Activated CD8-positive, alpha-beta T cell treated with anti-CD3 and anti-CD28 coated beads for 36 hours (primary cell): ENCODE measurements at regions not wholly inside any gene's neighbourhood (a gene's known extent, or its start where the extent isn't known, plus 50 kb on each side); places are given as distances from the start of the nearest gene placed in this dataset.

Experiments used
- ATAC-seq: fragments of 200-7000 bp; cut with Tn5 transposase; one replicate; pipeline ENCODE4 v1.10.0; 2021; ENCODE audit warnings: mild to moderate bottlenecking, moderate library complexity
- CTCF ChIA-PET: fragments of 350-600 bp; sonication (Branson Sonifier 250); formaldehyde crosslinking; loops from one replicate; lab custom pipeline; 2021; ENCODE audit warnings: antibody characterized with exemption; lab: Charles Lee
- POLR2A ChIA-PET: fragments of 350-600 bp; sonication (Branson Sonifier 250); formaldehyde crosslinking; loops from one replicate; lab custom pipeline; 2021; ENCODE audit warnings: antibody characterized with exemption; lab: Charles Lee
- DNase-seq: peaks from one replicate; pipeline ENCODE4 v3.0.0-alpha.2; 2020
- H3K27ac Mint-ChIP-seq: one replicate; pipeline ENCODE4 v1.8.0; 2021; ENCODE audit warnings: mild to moderate bottlenecking, mixed read lengths
- H3K27me3 Mint-ChIP-seq: one replicate; pipeline ENCODE4 v1.8.0; 2021; ENCODE audit warnings: mixed read lengths
- H3K36me3 Mint-ChIP-seq: one replicate; pipeline ENCODE4 v1.8.0; 2021; ENCODE audit warnings: low read depth, mixed read lengths
- H3K4me1 Mint-ChIP-seq: one replicate; pipeline ENCODE4 v1.8.0; 2021; ENCODE audit warnings: low read depth, mixed read lengths
- H3K4me3 Mint-ChIP-seq: one replicate; pipeline ENCODE4 v1.8.0; 2021; ENCODE audit warnings: mild to moderate bottlenecking, moderate library complexity, mixed read lengths
- H3K9me3 Mint-ChIP-seq: one replicate; pipeline ENCODE4 v1.8.0; 2021; ENCODE audit warnings: mixed read lengths
- intact Hi-C: fragments of 100-400 bp; cut with micrococcal nuclease; formaldehyde crosslinking; loops from one replicate; pipeline ENCODE4 v1.10.0; 2022
- TF ChIP-seq, protein P1 (sequence below): fragments of 200-600 bp; IDR thresholded peaks from one replicate; pipeline ENCODE4 v1.8.0; 2022; ENCODE audit warnings: antibody characterized with exemption, mild to moderate bottlenecking

DNA sequence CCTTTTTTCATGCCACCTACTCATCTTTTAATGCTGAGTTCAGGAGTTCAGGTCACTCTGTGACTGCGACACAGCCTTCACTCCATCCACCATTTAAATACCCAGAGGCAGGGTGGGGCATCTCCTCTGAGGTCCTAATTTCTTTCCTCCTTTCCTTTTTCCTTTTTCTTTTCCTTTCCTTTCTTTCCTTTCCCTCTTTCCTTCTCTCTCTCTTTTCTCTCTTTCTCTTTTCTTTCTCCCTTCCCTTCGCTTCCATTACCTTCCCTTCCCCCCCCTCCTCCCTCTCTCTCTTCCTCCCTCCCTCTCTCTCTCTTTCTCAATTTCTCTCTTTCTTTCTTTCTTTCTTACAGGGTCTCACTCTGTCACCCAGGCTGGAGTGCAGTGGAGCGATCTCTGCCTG, 145.9 kb upstream of the SVIL start:
- H3K36me3 Mint-ChIP-seq = no peaks in the 10 kb centered on the region
- intact Hi-C loops = no loop called here
- no peak for DNase-seq
- no peak for ATAC-seq
- H3K4me1 Mint-ChIP-seq = no peaks in the 10 kb centered on the region
- H3K27me3 Mint-ChIP-seq = peaks cover 7% of the 10 kb centered on the region
- TF ChIP-seq, protein P1, sequence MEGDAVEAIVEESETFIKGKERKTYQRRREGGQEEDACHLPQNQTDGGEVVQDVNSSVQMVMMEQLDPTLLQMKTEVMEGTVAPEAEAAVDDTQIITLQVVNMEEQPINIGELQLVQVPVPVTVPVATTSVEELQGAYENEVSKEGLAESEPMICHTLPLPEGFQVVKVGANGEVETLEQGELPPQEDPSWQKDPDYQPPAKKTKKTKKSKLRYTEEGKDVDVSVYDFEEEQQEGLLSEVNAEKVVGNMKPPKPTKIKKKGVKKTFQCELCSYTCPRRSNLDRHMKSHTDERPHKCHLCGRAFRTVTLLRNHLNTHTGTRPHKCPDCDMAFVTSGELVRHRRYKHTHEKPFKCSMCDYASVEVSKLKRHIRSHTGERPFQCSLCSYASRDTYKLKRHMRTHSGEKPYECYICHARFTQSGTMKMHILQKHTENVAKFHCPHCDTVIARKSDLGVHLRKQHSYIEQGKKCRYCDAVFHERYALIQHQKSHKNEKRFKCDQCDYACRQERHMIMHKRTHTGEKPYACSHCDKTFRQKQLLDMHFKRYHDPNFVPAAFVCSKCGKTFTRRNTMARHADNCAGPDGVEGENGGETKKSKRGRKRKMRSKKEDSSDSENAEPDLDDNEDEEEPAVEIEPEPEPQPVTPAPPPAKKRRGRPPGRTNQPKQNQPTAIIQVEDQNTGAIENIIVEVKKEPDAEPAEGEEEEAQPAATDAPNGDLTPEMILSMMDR = no peak
- ChIA-PET CTCF (no interaction called here), POLR2A (no interaction called here)
- H3K27ac Mint-ChIP-seq = no peak overlapping the region
- H3K4me3 Mint-ChIP-seq = no peak overlapping the region
- H3K9me3 Mint-ChIP-seq = no peaks in the 10 kb centered on the region

DNA sequence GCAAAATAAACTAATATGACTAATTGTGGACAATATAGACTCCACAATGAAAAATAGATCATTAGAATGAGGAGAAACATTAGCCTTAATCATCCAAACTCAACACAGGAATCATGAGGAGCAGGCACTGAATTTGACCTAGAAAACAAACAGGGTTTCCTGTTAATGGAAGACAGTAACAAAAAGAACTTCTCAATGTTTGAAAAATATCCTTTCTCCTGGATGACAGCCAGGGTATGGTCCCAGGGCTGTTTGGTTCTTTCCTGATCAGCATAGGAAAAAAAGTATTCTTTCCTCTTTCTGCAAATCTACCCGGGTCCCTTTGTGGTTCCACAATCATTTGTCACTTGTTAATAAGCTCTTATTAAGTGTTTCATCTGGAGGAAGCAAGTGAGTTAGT, 145.3 kb upstream of the SVIL start:
- DNase-seq (no peak), ATAC-seq (no peak)
- TF ChIP-seq, protein P1 = no peak
- Mint-ChIP-seq H3K4me3 (no peak overlapping the region), H3K27ac (no peak overlapping the region), H3K36me3 (no peaks in the 10 kb centered on the region), H3K9me3 (no peaks in the 10 kb centered on the region), H3K4me1 (no peaks in the 10 kb centered on the region), H3K27me3 (peaks cover 7% of the 10 kb centered on the region)
- CTCF ChIA-PET = no interaction called here
- intact Hi-C loops = no loop called here
- POLR2A ChIA-PET = no interaction called here

DNA sequence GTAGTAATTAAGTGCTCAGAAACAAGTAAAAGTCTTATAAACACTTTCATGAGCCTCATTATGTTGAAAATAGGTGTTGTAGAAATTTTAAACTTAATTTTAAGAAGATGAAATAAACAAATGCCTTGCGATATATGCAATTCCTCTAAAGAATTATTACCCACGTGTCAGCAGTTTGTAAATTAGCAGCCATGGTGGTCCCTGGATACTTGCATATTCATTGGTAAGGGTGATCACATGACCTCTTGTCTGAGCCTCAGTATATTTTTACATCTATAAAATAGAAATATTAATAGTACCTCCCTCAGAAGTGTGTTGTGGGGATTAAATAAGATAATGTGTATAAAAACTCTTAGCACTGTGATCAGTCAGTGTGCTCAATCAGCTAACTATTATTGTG, 141.5 kb upstream of the SVIL start:
- no peak for ATAC-seq
- no peaks in the 10 kb centered on the region for H3K9me3 Mint-ChIP-seq
- TF ChIP-seq, protein P1 = no peak
- H3K4me1 Mint-ChIP-seq = peaks cover 6% of the 10 kb centered on the region
- H3K4me3 Mint-ChIP-seq = no peak overlapping the region
- H3K36me3 Mint-ChIP-seq = peaks cover 1% of the 10 kb centered on the region
- intact Hi-C loops = no loop called here
- ChIA-PET POLR2A (no interaction called here), CTCF (no interaction called here)
- H3K27ac Mint-ChIP-seq = no peak overlapping the region
- no peak for DNase-seq
- H3K27me3 Mint-ChIP-seq = peaks cover 7% of the 10 kb centered on the region

DNA sequence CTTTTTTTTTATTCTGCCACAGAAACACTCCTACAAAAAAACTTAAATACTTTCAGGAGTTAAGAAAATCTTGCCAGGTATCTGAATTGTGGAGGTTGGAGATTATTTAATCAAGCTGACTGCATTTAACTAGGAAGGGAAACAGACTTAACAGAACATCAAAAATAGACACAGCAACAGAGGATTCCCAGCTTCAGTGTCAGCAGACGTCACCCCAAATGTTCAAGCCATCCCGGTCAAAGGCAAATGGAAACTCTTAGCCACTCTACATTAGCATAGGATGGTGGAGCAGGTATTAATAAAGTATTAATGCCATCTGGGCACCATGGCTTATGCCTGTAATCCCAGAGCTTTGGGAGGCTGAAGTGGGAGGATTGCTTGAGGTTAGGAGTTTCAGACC, 139.7 kb upstream of the SVIL start:
- ChIA-PET POLR2A (no interaction called here), CTCF (no interaction called here)
- Mint-ChIP-seq H3K27me3 (peaks cover 6% of the 10 kb centered on the region), H3K4me1 (peaks cover 6% of the 10 kb centered on the region), H3K36me3 (peaks cover 1% of the 10 kb centered on the region), H3K9me3 (no peaks in the 10 kb centered on the region), H3K27ac (no peak overlapping the region), H3K4me3 (no peak overlapping the region)
- DNase-seq = no peak
- intact Hi-C loops = no loop called here
- TF ChIP-seq, protein P1 = no peak
- ATAC-seq = no peak

DNA sequence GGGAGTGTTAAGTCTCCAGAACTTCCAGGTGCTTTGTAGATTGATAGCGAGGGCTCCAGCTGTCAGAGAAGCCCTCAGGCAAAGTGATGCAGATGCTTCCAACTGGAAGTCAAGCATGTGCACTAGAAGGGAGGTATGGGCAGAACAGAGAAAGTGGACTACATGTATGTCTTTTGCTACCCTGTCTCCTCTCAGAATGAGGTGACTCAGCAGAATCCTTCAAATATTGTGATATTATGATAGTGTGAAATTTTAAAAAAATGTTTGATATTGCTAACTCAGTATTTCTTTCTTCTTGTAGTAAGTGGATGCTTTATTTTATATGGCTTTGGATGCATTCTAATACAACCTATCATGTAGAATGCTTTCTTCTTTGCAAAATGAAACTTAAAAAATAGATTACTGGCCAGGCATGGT, 138.9 kb upstream of the SVIL start:
- Mint-ChIP-seq H3K36me3 (peaks cover 1% of the 10 kb centered on the region), H3K9me3 (no peaks in the 10 kb centered on the region), H3K27me3 (peaks cover 6% of the 10 kb centered on the region), H3K27ac (no peak overlapping the region), H3K4me3 (no peak overlapping the region), H3K4me1 (peaks cover 6% of the 10 kb centered on the region)
- TF ChIP-seq, protein P1 = no peak
- POLR2A ChIA-PET = no interaction called here
- ATAC-seq (no peak), DNase-seq (no peak)
- intact Hi-C loops = no loop called here
- CTCF ChIA-PET = no interaction called here
